Pancreas (tissue), 10 donors: ENCODE measurements at regions not wholly inside any gene's neighbourhood (a gene's known extent, or its start where the extent isn't known, plus 50 kb on each side); places are given as distances from the start of the nearest gene placed in this dataset.

ENCODE experiments used
- ATAC-seq, 4 donors: fragments of 200-7000 bp; cut with Tn5 transposase; one replicate each; pipeline versions ENCODE4 v1.8.0 to v1.9.1; 2020; ENCODE audit warnings: mild to moderate bottlenecking in 4 of 4, moderate library complexity in 4 of 4
- DNase-seq, 6 donors: peaks; one replicate each; pipeline ENCODE4 v3.0.0-alpha.2; 2020
- FAIRE-seq: peaks from 2 replicates; lab custom pipeline; 2012; peaks lifted over from hg19 to GRCh38; lab: Jason Lieb, UNC
- H3K27ac ChIP-seq, 4 donors: fragments of 200-600 bp; sonication (generic); 1 replicate in 3 of 4; 2 replicates in 1 of 4; pipeline versions ENCODE4 v1.5.0 to v1.8.0; 2020
- H3K27me3 ChIP-seq, 4 donors: fragments of 200-600 bp; one replicate each; pipeline ENCODE4 v1.8.0; 2021
- H3K36me3 ChIP-seq, 3 donors: fragments of 200-600 bp; sonication (generic) in 1 of 3; one replicate each; pipeline versions ENCODE4 v1.5.0 to v1.8.0; 2020 to 2021
- H3K4me1 ChIP-seq, 3 donors: fragments of 200-600 bp; one replicate each; pipeline ENCODE4 v1.8.0; 2021
- H3K4me3 ChIP-seq, 4 donors: fragments of 200-600 bp; sonication (generic) in 2 of 4; one replicate each; pipeline versions ENCODE4 v1.5.0 to v1.8.0; 2020 to 2021
- H3K9me3 ChIP-seq, 4 donors: fragments of 200-600 bp; one replicate each; pipeline ENCODE4 v1.8.0; 2021
- WGBS, 2 donors: extraction: QIAGEN DNeasy Blood & Tissue Kit; methylation state at CpG; one replicate each; pipeline ENCODE4 v1.1.7; 2013; 5-methylcytosine and 5-hydroxymethylcytosine counted together
- intact Hi-C, 3 donors: fragments of 100-400 bp; cut with DNase I; formaldehyde crosslinking; loops; one replicate each; pipeline versions ENCODE4 v1.11.1 to v1.14.2; 2022
- TF ChIP-seq, protein P1 (sequence below), 4 donors: fragments of 200-600 bp; sonication (generic) in 3 of 4; IDR thresholded peaks; one replicate each; pipeline versions ENCODE4 v1.5.0 to v1.8.0; 2021; ENCODE audit warnings: antibody characterized with exemption in 4 of 4
- donor health status: healthy with polysubstance abuse.
- donor health status: DM: no; HTN: no; CAD: no; lungs with moderate emphysema.
- donor health status: DM: no; HTN: no; CAD: no.
- donor health status: control.
- donor health status: control.
- donor health status: Bipolar disorder and iron deficiency.
- donor health status: DM: yes; HTN: yes; CAD: no.
- donor health status: DM: no; HTN: no; CAD: no.
- donor health status: DM: no; HTN: no; CAD: no.
- donor health status: DM: yes; HTN: yes; CAD: no.

DNA sequence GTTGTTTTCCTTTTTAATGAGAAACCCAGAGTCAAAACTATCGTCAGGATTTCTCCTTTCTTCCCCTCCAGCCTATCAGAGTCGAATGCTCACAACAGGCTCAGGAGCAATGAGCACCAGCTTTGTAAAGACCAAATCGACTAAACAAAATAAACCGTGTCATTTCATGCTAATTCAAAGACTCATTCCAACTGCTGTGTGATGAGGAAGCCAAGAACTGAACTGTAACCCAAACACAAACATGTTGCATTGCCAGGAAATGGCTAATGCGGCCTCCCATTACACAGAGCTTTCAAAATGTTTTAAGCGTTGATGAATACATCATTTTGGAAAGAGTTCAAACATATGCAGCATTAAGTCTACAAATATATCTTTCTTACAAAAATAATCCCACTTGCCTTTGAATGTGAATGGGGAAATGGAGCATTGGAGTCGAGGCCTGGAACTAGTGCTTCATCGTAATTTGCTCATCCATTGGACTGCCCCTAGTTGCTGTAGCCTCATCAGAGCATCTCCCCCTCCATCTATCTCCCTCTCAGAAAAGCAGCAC lies 349.5 kb downstream of the GXYLT1 start:
- Histone ChIP-seq H3K36me3 (no peaks in the 10 kb centered on the region), H3K4me1 (no peaks in the 10 kb centered on the region), H3K27me3 (no peaks in the 10 kb centered on the region), H3K27ac (no peak overlapping the region), H3K9me3 (no peaks in the 10 kb centered on the region), H3K4me3 (no peak overlapping the region)
- 54 to 63% methylated on average over 8 of the region's 8 CpGs for WGBS, 2 donors
- TF ChIP-seq, protein P1, sequence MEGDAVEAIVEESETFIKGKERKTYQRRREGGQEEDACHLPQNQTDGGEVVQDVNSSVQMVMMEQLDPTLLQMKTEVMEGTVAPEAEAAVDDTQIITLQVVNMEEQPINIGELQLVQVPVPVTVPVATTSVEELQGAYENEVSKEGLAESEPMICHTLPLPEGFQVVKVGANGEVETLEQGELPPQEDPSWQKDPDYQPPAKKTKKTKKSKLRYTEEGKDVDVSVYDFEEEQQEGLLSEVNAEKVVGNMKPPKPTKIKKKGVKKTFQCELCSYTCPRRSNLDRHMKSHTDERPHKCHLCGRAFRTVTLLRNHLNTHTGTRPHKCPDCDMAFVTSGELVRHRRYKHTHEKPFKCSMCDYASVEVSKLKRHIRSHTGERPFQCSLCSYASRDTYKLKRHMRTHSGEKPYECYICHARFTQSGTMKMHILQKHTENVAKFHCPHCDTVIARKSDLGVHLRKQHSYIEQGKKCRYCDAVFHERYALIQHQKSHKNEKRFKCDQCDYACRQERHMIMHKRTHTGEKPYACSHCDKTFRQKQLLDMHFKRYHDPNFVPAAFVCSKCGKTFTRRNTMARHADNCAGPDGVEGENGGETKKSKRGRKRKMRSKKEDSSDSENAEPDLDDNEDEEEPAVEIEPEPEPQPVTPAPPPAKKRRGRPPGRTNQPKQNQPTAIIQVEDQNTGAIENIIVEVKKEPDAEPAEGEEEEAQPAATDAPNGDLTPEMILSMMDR (IDR thresholded peaks at IDR 0.05): no peak
- intact Hi-C loops: no loop called here
- DNase-seq (no peak), FAIRE-seq (no peak), ATAC-seq (no peak)

GRCh38 chr12:41794336-41794735 lies 350.3 kb downstream of the GXYLT1 start:
- H3K9me3 ChIP-seq: no peaks in the 10 kb centered on the region
- no peak overlapping the region for H3K27ac ChIP-seq
- intact Hi-C loops: no loop called here
- H3K36me3 ChIP-seq: no peaks in the 10 kb centered on the region
- DNase-seq (no peak), ATAC-seq (no peak), FAIRE-seq (no peak)
- 29 to 34% methylated on average over 2 of the region's 2 CpGs for WGBS, 2 donors
- no peaks in the 10 kb centered on the region for H3K27me3 ChIP-seq
- TF ChIP-seq, protein P1 (IDR thresholded peaks at IDR 0.05): no peak
- no peaks in the 10 kb centered on the region for H3K4me1 ChIP-seq
- no peak overlapping the region for H3K4me3 ChIP-seq

GRCh38 chr12:41784957-41785356 lies 359.7 kb downstream of the GXYLT1 start:
- H3K4me3 ChIP-seq: no peak overlapping the region
- intact Hi-C loops: no loop called here
- H3K27me3 ChIP-seq: no peaks in the 10 kb centered on the region
- no peak for DNase-seq
- no peaks in the 10 kb centered on the region for H3K4me1 ChIP-seq
- FAIRE-seq: no peak
- H3K27ac ChIP-seq: no peak overlapping the region
- WGBS, 2 donors: 41 to 52% methylated on average over 2 of the region's 2 CpGs
- H3K36me3 ChIP-seq: no peaks in the 10 kb centered on the region
- no peaks in the 10 kb centered on the region for H3K9me3 ChIP-seq
- TF ChIP-seq, protein P1 (IDR thresholded peaks at IDR 0.05): no peak
- ATAC-seq: no peak

GRCh38 chr12:41778934-41779333 lies 365.7 kb downstream of the GXYLT1 start:
- no peaks in the 10 kb centered on the region for H3K27me3 ChIP-seq
- TF ChIP-seq, protein P1 (IDR thresholded peaks at IDR 0.05): no peak
- no peak overlapping the region for H3K27ac ChIP-seq
- no peak for DNase-seq
- ATAC-seq: no peak
- WGBS, 2 donors: 49 to 58% methylated on average over 2 of the region's 2 CpGs
- no peaks in the 10 kb centered on the region for H3K9me3 ChIP-seq
- no peak overlapping the region for H3K4me3 ChIP-seq
- FAIRE-seq: no peak
- no peaks in the 10 kb centered on the region for H3K36me3 ChIP-seq
- H3K4me1 ChIP-seq: no peaks in the 10 kb centered on the region
- intact Hi-C loops: no loop called here

DNA sequence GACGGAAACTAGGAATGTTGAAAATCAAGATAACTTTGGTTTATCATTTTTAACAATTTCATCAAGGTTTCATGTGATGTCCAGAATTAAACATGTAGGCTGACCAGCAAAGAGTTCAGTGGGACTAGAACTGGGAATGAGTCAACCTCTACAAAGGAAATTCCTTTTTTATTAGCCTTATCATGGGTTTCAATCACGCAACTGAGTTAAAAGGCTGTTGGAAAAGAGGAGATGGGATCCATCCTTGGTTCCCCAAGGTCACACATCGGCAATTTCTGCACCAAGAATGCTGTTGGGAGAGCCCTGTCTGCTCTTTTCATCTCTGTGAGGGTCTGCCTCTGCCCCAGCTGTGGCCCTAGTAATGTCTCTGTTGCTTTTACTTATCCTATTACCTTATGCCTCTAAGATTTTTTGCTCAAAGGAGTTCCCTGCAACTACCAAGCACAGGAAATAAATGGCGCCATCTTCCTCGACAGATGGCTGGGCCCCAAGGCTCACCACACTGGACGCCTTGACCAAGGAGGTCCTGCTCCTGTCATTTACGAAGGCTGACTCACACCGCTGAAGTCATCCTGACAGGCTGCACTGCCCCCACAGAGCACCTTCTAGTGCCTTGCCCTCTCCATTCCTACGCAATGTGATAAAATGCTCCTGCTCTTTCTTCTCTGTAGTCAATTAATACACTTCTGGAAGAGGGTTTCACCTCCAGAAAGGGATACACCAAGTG lies 367.4 kb downstream of the GXYLT1 start:
- Histone ChIP-seq H3K9me3 (no peaks in the 10 kb centered on the region), H3K36me3 (no peaks in the 10 kb centered on the region), H3K27ac (no peak overlapping the region), H3K27me3 (no peaks in the 10 kb centered on the region), H3K4me1 (no peaks in the 10 kb centered on the region), H3K4me3 (no peak overlapping the region)
- ATAC-seq (no peak), DNase-seq (no peak), FAIRE-seq (no peak)
- intact Hi-C loops: no loop called here
- 61 to 68% methylated on average over 9 of the region's 9 CpGs for WGBS, 2 donors
- TF ChIP-seq, protein P1 (IDR thresholded peaks at IDR 0.05): no peak
